GM18858 (cell line): ENCODE measurements at regions not wholly inside any gene's neighbourhood (a gene's known extent, or its start where the extent isn't known, plus 50 kb on each side); places are given as distances from the start of the nearest gene placed in this dataset.
"Not testable (repeated sequence)": the region's sequence is repeated elsewhere in the genome, so short reads cannot be mapped to it uniquely, and the experiment has no call there.

ENCODE experiments used
- ATAC-seq: cut with Tn5 transposase; IDR thresholded peaks from one replicate; pipeline ENCODE4 v1.9.1; 2021; ENCODE audit not compliant: unreplicated experiment

DNA sequence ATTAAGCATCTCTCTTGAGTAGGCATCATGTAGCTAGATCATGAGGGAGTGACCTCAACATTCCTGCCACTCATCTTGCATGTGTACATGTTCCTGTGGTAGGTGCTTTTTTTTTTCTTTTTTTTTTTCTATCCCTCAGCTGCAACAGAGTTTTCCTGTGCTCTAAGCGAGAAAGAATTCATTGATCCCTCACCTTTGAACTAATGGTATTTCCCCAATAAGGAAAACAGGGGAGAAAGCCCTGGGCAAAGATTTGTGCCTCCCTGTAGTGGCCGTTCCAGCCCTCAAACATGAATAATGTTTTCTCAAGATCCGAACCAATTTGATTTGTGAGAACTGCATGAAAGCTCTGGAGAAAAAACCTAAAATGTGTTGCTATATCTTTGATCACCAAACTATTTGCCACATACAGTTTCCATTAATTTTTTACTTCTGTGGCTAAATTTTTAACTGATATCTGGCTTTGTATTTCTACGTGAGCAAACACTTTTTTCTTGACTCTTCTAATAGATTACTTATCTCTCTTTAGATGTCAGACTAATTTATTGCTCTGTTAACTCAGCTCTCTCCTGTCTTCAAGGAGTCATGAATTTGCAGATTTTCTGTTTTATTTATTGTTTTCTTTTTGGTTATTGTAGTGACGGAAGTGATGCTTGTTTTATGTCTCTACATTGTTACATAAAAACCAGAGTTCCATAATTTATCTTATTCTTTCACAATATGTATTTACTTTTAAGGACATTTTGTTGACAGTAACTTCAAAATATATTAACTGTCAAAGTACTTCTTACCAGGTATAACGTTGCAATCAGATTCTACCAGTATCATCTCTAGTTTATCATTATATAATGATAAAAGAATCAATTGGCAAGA lies 1396.5 kb downstream of the OTOL1 start:
- ATAC-seq, result no peak

DNA sequence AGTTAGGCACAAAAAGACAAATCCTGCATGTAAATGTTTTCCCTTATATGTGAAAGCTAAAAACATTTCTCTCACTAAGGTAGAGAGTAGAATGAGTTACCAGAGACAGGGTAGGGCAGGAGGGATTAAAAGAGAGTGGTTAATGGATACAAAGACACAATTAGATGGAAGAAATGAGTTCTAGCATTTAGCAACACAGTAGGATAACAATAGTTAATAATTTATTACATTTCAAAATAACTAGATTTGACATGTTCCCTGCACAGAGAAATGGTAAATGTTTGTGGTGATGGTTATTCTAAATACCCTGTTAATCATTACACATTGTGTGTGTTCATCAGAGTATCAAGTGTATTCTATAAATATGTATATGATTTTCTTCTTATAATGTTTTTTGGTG lies 1400.7 kb downstream of the OTOL1 start:
- ATAC-seq, result no peak

DNA sequence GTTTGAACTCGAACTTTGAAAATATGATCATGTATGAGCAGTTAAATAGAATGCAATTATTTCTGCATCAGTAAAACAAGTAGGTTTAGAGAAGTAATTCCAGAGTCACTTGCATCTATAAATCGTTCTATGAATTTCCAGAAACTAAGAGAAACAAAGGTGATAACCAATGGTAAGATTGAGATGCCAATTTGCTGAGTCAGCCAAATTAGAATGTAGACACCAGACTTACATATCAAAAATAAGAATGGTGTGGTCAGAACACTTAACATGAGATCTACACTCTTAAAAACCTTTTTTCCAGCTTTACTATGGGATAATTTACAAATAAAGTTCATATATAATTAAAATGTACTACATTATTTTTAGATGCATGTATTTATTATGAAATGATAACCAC lies 1435.9 kb downstream of the OTOL1 start:
- ATAC-seq, result no peak

DNA sequence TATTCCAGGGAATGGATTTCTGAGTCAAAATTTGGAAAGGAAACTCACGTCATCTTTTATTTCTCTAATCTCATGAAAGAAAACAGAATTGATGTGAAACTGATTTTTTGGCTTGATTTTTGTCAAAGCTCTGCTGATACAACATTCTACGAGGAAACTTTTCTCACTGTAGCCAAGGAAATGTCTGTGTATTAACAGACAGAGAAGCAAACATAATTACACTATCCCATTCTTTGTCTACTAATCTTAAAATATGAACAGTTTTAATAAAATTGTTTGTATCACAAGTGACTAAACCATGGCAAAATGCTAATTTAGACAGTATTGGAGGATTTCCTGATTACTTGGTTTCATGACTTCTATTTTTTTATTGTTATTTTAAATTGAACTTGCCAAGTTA lies 1437.0 kb downstream of the OTOL1 start:
- no peak for ATAC-seq

DNA sequence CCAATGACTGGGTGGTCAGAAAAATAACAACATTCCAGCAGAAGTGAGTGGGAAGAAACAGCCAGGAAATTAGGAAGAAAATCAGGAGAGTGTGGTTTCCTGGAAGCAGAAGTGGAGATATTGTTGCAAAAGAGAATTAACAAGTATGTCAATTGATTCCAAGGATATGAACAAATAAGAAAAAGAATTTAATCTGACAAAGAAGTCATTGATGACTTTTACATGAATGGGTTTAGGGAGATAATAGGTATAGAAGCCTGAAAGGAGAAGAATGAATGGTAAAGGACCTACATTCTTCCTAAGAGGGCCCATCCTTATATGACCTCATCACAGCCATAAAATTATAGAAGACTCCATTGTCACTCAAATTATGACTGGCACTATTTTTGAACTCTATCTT lies 1440.1 kb downstream of the OTOL1 start:
- no peak for ATAC-seq

- no peak for ATAC-seq
Measured at GRCh38 chr3:162938083-162938482, 1441.5 kb downstream of the OTOL1 start.

DNA sequence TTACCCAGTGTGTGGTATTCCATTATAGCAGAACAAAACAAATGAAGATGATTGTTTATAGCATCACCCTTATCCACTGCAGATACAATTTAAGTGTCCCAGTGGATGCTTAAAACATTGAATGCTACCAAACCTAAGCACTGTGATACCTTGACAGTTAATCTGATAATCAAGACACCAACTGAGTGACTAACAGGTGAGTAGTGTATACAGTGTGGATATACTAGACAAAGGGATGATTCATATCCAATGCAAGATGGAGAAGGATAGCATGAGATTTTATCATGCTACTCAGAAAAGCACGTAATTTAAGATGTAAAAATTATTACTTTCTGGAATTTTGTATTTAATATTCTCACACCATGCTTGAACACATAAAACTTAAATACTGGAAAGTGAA lies 1449.0 kb downstream of the OTOL1 start:
- no peak for ATAC-seq

- ATAC-seq, result no peak
Measured at GRCh38 chr3:162956711-162957110, 1460.1 kb downstream of the OTOL1 start.

- ATAC-seq, result no peak
Measured at GRCh38 chr3:162960269-162960668, 1463.7 kb downstream of the OTOL1 start.

GRCh38 chr3:162970292-162970691 lies 1473.7 kb downstream of the OTOL1 start:
- ATAC-seq, result no peak

- no peak for ATAC-seq
Measured at GRCh38 chr3:162971715-162972114, 1475.1 kb downstream of the OTOL1 start.

- no peak for ATAC-seq
Measured at GRCh38 chr3:162973428-162973917, 1476.9 kb downstream of the OTOL1 start.

GRCh38 chr3:162978136-162978535 lies 1481.5 kb downstream of the OTOL1 start:
- ATAC-seq, result no peak

- ATAC-seq, result no peak
Measured at GRCh38 chr3:162984746-162985145, 1488.1 kb downstream of the OTOL1 start.

- not testable (repeated sequence) for ATAC-seq
Measured at GRCh38 chr3:162987085-162987794, 1490.6 kb downstream of the OTOL1 start.

GRCh38 chr3:162992741-162993140 lies 1496.1 kb downstream of the OTOL1 start:
- ATAC-seq, result no peak

GRCh38 chr3:162994165-162994564 lies 1497.6 kb downstream of the OTOL1 start:
- no peak for ATAC-seq

- ATAC-seq, result no peak
Measured at GRCh38 chr3:162996368-162996767, 1499.8 kb downstream of the OTOL1 start.

DNA sequence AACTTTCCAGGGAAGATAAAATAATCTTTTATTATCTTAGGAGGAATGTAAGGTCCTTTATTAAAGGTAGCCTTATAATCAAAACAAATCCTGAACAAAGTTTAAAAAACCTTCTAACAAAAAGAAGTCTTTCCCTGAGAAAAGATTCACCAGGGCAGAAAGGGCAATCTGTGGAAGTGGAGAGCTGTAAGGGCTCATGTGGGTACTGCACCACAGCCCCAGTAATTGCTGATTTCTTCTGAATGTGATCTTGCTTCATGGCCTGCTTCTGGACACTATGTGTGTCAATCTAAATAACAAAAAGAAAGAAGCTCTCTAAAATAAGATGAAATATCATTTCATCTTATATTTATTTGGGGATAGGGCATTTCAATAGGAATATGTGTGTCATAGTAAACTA lies 1501.6 kb downstream of the OTOL1 start:
- no peak for ATAC-seq

- ATAC-seq, result no peak
Measured at GRCh38 chr3:163011596-163011995, 1515.0 kb downstream of the OTOL1 start.

GRCh38 chr3:163016251-163016650 lies 1519.6 kb downstream of the OTOL1 start:
- ATAC-seq, result no peak

DNA sequence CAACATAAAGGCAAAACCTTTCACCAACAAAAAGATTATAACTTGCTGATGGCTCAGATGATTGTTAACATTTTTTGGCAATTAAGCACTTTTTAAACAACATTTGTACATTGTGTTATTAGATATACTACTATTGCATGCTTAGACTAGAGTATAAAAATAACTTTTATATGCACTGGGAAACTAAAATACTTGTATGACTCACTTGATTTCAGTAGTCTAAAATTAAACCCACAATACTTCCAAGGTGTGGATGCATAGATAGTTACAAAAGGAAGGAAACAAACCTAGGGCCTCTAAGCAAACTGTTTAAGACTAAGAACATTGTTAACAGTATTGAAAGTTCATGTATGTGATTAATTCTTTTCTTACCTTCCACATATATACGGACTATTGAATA lies 1521.5 kb downstream of the OTOL1 start:
- no peak for ATAC-seq
